Naive thymus-derived CD4-positive, alpha-beta T cell (primary cell): ENCODE measurements at regions not wholly inside any gene's neighbourhood (a gene's known extent, or its start where the extent isn't known, plus 50 kb on each side); places are given as distances from the start of the nearest gene placed in this dataset.

Experiments
- ATAC-seq: fragments of 150-1000 bp; cut with Tn5 transposase; 2 replicates; pipeline ENCODE4 v1.10.0; 2021; ENCODE audit warnings: mild to moderate bottlenecking, moderate library complexity
- CTCF ChIA-PET: fragments of 350-600 bp; sonication (Branson Sonifier 250); formaldehyde crosslinking; loops from one replicate; lab custom pipeline; 2021; ENCODE audit warnings: antibody characterized with exemption; lab: Charles Lee
- POLR2A ChIA-PET: fragments of 350-600 bp; sonication (Branson Sonifier 250); formaldehyde crosslinking; loops from one replicate; lab custom pipeline; 2021; ENCODE audit warnings: antibody characterized with exemption, inconsistent platforms; lab: Charles Lee
- DNase-seq, 9 donors: peaks; one replicate each; pipeline versions ENCODE4 v3.0.0 to v3.0.0-alpha.2; 2020 to 2022; ENCODE audit warnings: mixed read lengths in 1 of 9
- H3K27ac ChIP-seq: one replicate; pipeline ENCODE4 v1.7.0; 2013; ENCODE audit warnings: mild to moderate bottlenecking, low read depth, low read length, moderate library complexity
- H3K27me3 ChIP-seq, 2 donors: one replicate each; pipeline ENCODE4 v1.7.0; 2013; ENCODE audit warnings: low read length in 2 of 2, mild to moderate bottlenecking in 2 of 2, moderate library complexity in 2 of 2; ENCODE audit not compliant: control insufficient read depth in 2 of 2, insufficient read depth in 2 of 2
- H3K36me3 ChIP-seq, 3 experiments: 1 replicate in 2 of 3; 2 replicates in 1 of 3; pipeline ENCODE4 v1.7.0; 2013; ENCODE audit warnings: low read length in 3 of 3, mild to moderate bottlenecking in 3 of 3, moderate library complexity in 1 of 3; ENCODE audit not compliant: insufficient read depth in 3 of 3, control insufficient read depth in 2 of 3
- H3K4me1 ChIP-seq, 2 donors: one replicate each; pipeline ENCODE4 v1.7.0; 2013; ENCODE audit warnings: low read length in 2 of 2, mild to moderate bottlenecking in 2 of 2, moderate library complexity in 1 of 2; ENCODE audit not compliant: control insufficient read depth in 2 of 2, insufficient read depth in 2 of 2
- H3K4me3 ChIP-seq: 2 replicates; pipeline ENCODE4 v1.7.0; 2013; ENCODE audit warnings: mild to moderate bottlenecking, low read length
- H3K9me3 ChIP-seq, 3 experiments: 1 replicate in 2 of 3; 2 replicates in 1 of 3; pipeline ENCODE4 v1.7.0; 2013; ENCODE audit warnings: low read length in 3 of 3; ENCODE audit not compliant: control insufficient read depth in 2 of 3
- H3K27ac Mint-ChIP-seq, 9 donors: one replicate each; pipeline ENCODE4 v1.8.0; 2020 to 2022; ENCODE audit warnings: mixed read lengths in 9 of 9, mild to moderate bottlenecking in 8 of 9, moderate library complexity in 5 of 9, inconsistent platforms in 2 of 9
- H3K27me3 Mint-ChIP-seq, 5 donors: one replicate each; pipeline ENCODE4 v1.8.0; 2021 to 2022; ENCODE audit warnings: mixed read lengths in 5 of 5, mild to moderate bottlenecking in 1 of 5
- H3K36me3 Mint-ChIP-seq, 5 donors: one replicate each; pipeline ENCODE4 v1.8.0; 2020 to 2022; ENCODE audit warnings: mixed read lengths in 5 of 5, mild to moderate bottlenecking in 3 of 5, inconsistent platforms in 1 of 5
- H3K4me1 Mint-ChIP-seq, 7 donors: one replicate each; pipeline ENCODE4 v1.8.0; 2020 to 2022; ENCODE audit warnings: mixed read lengths in 7 of 7, mild to moderate bottlenecking in 3 of 7, inconsistent platforms in 1 of 7
- H3K4me3 Mint-ChIP-seq, 10 donors: one replicate each; pipeline ENCODE4 v1.8.0; 2020 to 2022; ENCODE audit warnings: mild to moderate bottlenecking in 10 of 10, mixed read lengths in 10 of 10, moderate library complexity in 6 of 10, inconsistent platforms in 2 of 10
- H3K9me3 Mint-ChIP-seq, 11 donors: one replicate each; pipeline ENCODE4 v1.8.0; 2020 to 2022; ENCODE audit warnings: mixed read lengths in 11 of 11, mild to moderate bottlenecking in 4 of 11, inconsistent platforms in 1 of 11, moderate library complexity in 1 of 11
- intact Hi-C, 2 donors: fragments of 100-400 bp; cut with micrococcal nuclease; formaldehyde crosslinking; loops; one replicate each; pipeline ENCODE4 v1.15.1; 2023

GRCh38 chr2:21515903-21516302, 392.1 kb downstream of the TDRD15 start:
- peaks cover 0 to 3% (median 0%) of the 10 kb centered on the region in 5 donors for H3K27me3 Mint-ChIP-seq
- DNase-seq (no peak), ATAC-seq (no peak)
- CTCF ChIA-PET = no interaction called here
- H3K4me3 Mint-ChIP-seq = no peak overlapping the region
- Histone ChIP-seq H3K4me1 (no peaks in the 10 kb centered on the region), H3K36me3 (no peaks in the 10 kb centered on the region), H3K9me3 (no peaks in the 10 kb centered on the region), H3K4me3 (no peak overlapping the region), H3K27me3 (no peaks in the 10 kb centered on the region), H3K27ac (no peak overlapping the region)
- H3K27ac Mint-ChIP-seq = no peak overlapping the region
- H3K36me3 Mint-ChIP-seq = no peaks in the 10 kb centered on the region
- peaks cover 0 to 17% (median 6%) of the 10 kb centered on the region in 11 donors for H3K9me3 Mint-ChIP-seq
- POLR2A ChIA-PET = interaction anchor here (0.7 kb wide), 1 partner anchor 10 kb away, joined by 3 read pairs; no protein-coding TSS in a partner anchor
- no peaks in the 10 kb centered on the region for H3K4me1 Mint-ChIP-seq
- intact Hi-C loops = no loop called here

DNA sequence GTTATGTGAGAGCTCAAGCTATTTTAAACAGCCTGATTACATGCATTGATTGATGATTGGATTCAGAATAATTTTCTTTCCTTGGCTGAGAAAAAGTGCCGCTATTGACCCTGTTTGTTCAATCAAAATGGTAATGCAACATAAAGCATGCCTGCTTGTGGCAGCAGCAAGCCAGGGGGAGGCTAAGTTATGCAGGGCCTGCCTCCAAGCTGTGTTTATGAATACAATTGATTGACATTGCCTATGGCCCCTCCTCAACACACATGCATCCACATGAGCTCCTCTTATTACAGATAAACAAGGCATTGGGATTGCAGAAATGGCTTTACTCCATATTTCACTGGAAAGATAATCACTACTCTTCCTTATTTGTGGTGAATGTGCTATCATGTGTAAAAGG, 395.6 kb downstream of the TDRD15 start:
- Histone ChIP-seq H3K4me3 (no peak overlapping the region), H3K27me3 (no peaks in the 10 kb centered on the region), H3K36me3 (no peaks in the 10 kb centered on the region), H3K9me3 (no peaks in the 10 kb centered on the region), H3K4me1 (no peaks in the 10 kb centered on the region), H3K27ac (no peak overlapping the region)
- Mint-ChIP-seq H3K9me3 (peaks cover 0 to 21% (median 9%) of the 10 kb centered on the region in 11 donors), H3K27me3 (no peaks in the 10 kb centered on the region), H3K4me3 (no peak overlapping the region), H3K4me1 (no peaks in the 10 kb centered on the region), H3K36me3 (no peaks in the 10 kb centered on the region), H3K27ac (no peak overlapping the region)
- ATAC-seq (no peak), DNase-seq (no peak)
- intact Hi-C loops = no loop called here
- ChIA-PET POLR2A (no interaction called here), CTCF (no interaction called here)

DNA sequence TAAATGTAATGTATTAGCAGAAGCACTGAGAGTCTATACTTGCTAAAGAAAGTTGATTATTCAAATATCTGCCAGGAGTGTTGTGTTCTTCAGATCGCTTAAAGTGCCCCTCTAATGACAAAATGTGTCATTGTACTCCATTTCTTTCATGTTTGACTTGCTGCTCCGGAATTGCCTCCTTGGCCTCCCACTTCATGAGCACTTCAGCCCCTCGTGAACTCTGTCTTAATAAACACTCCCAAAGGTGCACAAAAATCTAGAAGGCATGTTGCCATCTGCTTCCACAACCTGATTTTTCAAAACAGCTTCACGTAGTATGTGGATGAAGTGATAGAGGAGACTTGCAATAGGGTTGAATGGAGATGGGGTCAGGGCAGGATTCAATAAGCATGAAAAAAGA, 396.1 kb downstream of the TDRD15 start:
- H3K4me1 ChIP-seq = no peaks in the 10 kb centered on the region
- H3K4me3 Mint-ChIP-seq = no peak overlapping the region
- no peaks in the 10 kb centered on the region for H3K27me3 Mint-ChIP-seq
- ChIA-PET CTCF (no interaction called here), POLR2A (no interaction called here)
- H3K27ac Mint-ChIP-seq = no peak overlapping the region
- peaks cover 0 to 22% (median 10%) of the 10 kb centered on the region in 11 donors for H3K9me3 Mint-ChIP-seq
- intact Hi-C loops = no loop called here
- H3K9me3 ChIP-seq = no peaks in the 10 kb centered on the region
- H3K36me3 ChIP-seq = no peaks in the 10 kb centered on the region
- no peaks in the 10 kb centered on the region for H3K36me3 Mint-ChIP-seq
- no peaks in the 10 kb centered on the region for H3K4me1 Mint-ChIP-seq
- DNase-seq (no peak), ATAC-seq (no peak)
- no peak overlapping the region for H3K27ac ChIP-seq
- H3K27me3 ChIP-seq = no peaks in the 10 kb centered on the region
- no peak overlapping the region for H3K4me3 ChIP-seq

- Mint-ChIP-seq H3K9me3 (peaks cover 8 to 31% (median 22%) of the 10 kb centered on the region in 11 donors), H3K27ac (no peak overlapping the region), H3K36me3 (peaks cover 0 to 7% (median 4%) of the 10 kb centered on the region in 5 donors), H3K27me3 (no peaks in the 10 kb centered on the region), H3K4me1 (no peaks in the 10 kb centered on the region), H3K4me3 (no peak overlapping the region)
- H3K36me3 ChIP-seq = no peaks in the 10 kb centered on the region
- ATAC-seq (no peak), DNase-seq (no peak)
- peaks cover 0 to 10% (median 0%) of the 10 kb centered on the region in 3 experiments for H3K9me3 ChIP-seq
- no peak overlapping the region for H3K4me3 ChIP-seq
- H3K27me3 ChIP-seq = no peaks in the 10 kb centered on the region
- no peaks in the 10 kb centered on the region for H3K4me1 ChIP-seq
- ChIA-PET POLR2A (no interaction called here), CTCF (no interaction called here)
- no peak overlapping the region for H3K27ac ChIP-seq
- intact Hi-C loops = no loop called here
Measured at GRCh38 chr2:21535826-21536225, 412.1 kb downstream of the TDRD15 start.

GRCh38 chr2:21539685-21540084, 415.9 kb downstream of the TDRD15 start:
- ChIA-PET CTCF (no interaction called here), POLR2A (no interaction called here)
- no peak overlapping the region for H3K27ac ChIP-seq
- Mint-ChIP-seq H3K27me3 (no peaks in the 10 kb centered on the region), H3K4me3 (no peak overlapping the region), H3K27ac (no peak overlapping the region), H3K36me3 (peaks cover 0 to 6% (median 4%) of the 10 kb centered on the region in 5 donors), H3K4me1 (no peaks in the 10 kb centered on the region), H3K9me3 (peaks cover 10 to 27% (median 17%) of the 10 kb centered on the region in 11 donors)
- no peaks in the 10 kb centered on the region for H3K36me3 ChIP-seq
- intact Hi-C loops = no loop called here
- DNase-seq (no peak), ATAC-seq (no peak)
- H3K4me3 ChIP-seq = no peak overlapping the region
- H3K27me3 ChIP-seq = no peaks in the 10 kb centered on the region
- H3K9me3 ChIP-seq = peaks cover 0 to 10% (median 0%) of the 10 kb centered on the region in 3 experiments
- H3K4me1 ChIP-seq = no peaks in the 10 kb centered on the region

DNA sequence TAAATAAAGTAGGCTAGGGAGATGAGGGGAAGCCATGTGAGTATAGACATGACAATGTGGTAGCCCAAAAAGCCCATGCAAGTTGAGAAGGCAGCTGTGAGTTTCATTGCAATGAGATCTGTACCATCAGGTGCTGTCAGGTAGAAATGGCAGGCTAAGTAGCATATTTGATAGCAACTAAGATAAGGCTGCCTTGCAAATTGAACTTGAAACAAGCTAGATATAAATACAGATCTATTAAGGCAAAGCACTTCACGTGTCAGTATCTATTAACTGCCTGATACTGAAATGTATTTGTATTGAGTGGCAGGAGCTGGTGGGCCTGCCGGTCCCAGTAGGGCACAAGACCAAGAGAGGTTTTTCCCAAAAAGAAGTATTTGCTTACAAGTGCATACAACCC, 419.9 kb downstream of the TDRD15 start:
- POLR2A ChIA-PET = no interaction called here
- CTCF ChIA-PET = no interaction called here
- ATAC-seq = no peak
- no peaks in the 10 kb centered on the region for H3K4me1 Mint-ChIP-seq
- H3K4me1 ChIP-seq = no peaks in the 10 kb centered on the region
- H3K36me3 Mint-ChIP-seq = no peaks in the 10 kb centered on the region
- H3K9me3 ChIP-seq = no peaks in the 10 kb centered on the region
- no peak overlapping the region for H3K4me3 ChIP-seq
- H3K27ac ChIP-seq = no peak overlapping the region
- H3K27me3 Mint-ChIP-seq = no peaks in the 10 kb centered on the region
- no peak for DNase-seq
- no peak overlapping the region for H3K27ac Mint-ChIP-seq
- no peaks in the 10 kb centered on the region for H3K27me3 ChIP-seq
- intact Hi-C loops = no loop called here
- H3K36me3 ChIP-seq = no peaks in the 10 kb centered on the region
- H3K9me3 Mint-ChIP-seq = peaks cover 0 to 10% (median 0%) of the 10 kb centered on the region in 11 donors
- H3K4me3 Mint-ChIP-seq = no peak overlapping the region

- Histone ChIP-seq H3K36me3 (no peaks in the 10 kb centered on the region), H3K27me3 (no peaks in the 10 kb centered on the region), H3K27ac (no peak overlapping the region), H3K4me1 (no peaks in the 10 kb centered on the region), H3K9me3 (no peaks in the 10 kb centered on the region), H3K4me3 (no peak overlapping the region)
- POLR2A ChIA-PET = no interaction called here
- CTCF ChIA-PET = no interaction called here
- intact Hi-C loops = no loop called here
- H3K36me3 Mint-ChIP-seq = no peaks in the 10 kb centered on the region
- H3K9me3 Mint-ChIP-seq = peaks cover 0 to 11% (median 0%) of the 10 kb centered on the region in 11 donors
- H3K27ac Mint-ChIP-seq = no peak overlapping the region
- H3K4me1 Mint-ChIP-seq = no peaks in the 10 kb centered on the region
- no peak for DNase-seq
- H3K27me3 Mint-ChIP-seq = no peaks in the 10 kb centered on the region
- no peak for ATAC-seq
- H3K4me3 Mint-ChIP-seq = no peak overlapping the region
Measured at GRCh38 chr2:21544392-21544791, 420.6 kb downstream of the TDRD15 start.
